ENCODE measurements at regions not wholly inside any gene's neighbourhood (a gene's known extent, or its start where the extent isn't known, plus 50 kb on each side); places are given as distances from the start of the nearest gene placed in this dataset.

GRCh38 chr15:96011136-96011535, 319.4 kb upstream of the NR2F2 start:
- no peak for DNase-seq
- intact Hi-C loops (cut with DNase I; ENCODE audit: low total_unique reads): no loop called here
- H3K27ac ChIP-seq: no peak overlapping the region
- no peak overlapping the region for H3K4me3 ChIP-seq
- H3K36me3 ChIP-seq: no peaks in the 10 kb centered on the region
- TF ChIP-seq, protein P1, sequence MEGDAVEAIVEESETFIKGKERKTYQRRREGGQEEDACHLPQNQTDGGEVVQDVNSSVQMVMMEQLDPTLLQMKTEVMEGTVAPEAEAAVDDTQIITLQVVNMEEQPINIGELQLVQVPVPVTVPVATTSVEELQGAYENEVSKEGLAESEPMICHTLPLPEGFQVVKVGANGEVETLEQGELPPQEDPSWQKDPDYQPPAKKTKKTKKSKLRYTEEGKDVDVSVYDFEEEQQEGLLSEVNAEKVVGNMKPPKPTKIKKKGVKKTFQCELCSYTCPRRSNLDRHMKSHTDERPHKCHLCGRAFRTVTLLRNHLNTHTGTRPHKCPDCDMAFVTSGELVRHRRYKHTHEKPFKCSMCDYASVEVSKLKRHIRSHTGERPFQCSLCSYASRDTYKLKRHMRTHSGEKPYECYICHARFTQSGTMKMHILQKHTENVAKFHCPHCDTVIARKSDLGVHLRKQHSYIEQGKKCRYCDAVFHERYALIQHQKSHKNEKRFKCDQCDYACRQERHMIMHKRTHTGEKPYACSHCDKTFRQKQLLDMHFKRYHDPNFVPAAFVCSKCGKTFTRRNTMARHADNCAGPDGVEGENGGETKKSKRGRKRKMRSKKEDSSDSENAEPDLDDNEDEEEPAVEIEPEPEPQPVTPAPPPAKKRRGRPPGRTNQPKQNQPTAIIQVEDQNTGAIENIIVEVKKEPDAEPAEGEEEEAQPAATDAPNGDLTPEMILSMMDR (IDR thresholded peaks at IDR 0.05): no peak
- TF ChIP-seq POLR2A (IDR thresholded peaks at IDR 0.05): no peak
- H3K9me3 ChIP-seq: no peaks in the 10 kb centered on the region
- H3K27me3 ChIP-seq: no peaks in the 10 kb centered on the region
- H3K4me1 ChIP-seq: no peaks in the 10 kb centered on the region

DNA sequence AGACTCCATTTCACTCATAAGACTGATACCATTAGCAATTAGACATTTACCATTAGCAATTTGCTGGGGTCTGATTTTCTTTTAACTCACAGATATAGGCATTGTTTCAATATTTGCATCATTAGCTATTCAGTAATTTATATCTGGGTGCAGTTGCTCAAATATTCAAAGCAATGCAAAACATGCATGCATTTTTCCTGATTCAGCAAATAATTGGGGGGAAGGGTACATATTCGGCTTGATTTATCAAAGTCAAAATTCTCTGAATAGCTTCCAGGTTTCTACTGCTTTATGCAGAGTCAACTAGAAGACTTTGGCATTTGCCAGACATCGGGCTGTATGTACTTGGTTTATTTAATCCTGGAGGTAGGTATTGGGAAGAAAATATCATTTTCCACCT, 315.6 kb upstream of the NR2F2 start:
- intact Hi-C loops (cut with DNase I; ENCODE audit: low total_unique reads): no loop called here

GRCh38 chr15:96019114-96019513, 311.4 kb upstream of the NR2F2 start:
- TF ChIP-seq POLR2A (IDR thresholded peaks at IDR 0.05): no peak
- TF ChIP-seq, protein P1 (IDR thresholded peaks at IDR 0.05): no peak
- Histone ChIP-seq H3K27me3 (no peaks in the 10 kb centered on the region), H3K4me3 (no peak overlapping the region), H3K9me3 (no peaks in the 10 kb centered on the region), H3K36me3 (no peaks in the 10 kb centered on the region), H3K27ac (no peak overlapping the region), H3K4me1 (no peaks in the 10 kb centered on the region)
- DNase-seq: no peak
- intact Hi-C loops (cut with DNase I; ENCODE audit: low total_unique reads): no loop called here

More for the DNA sequence above, 315.6 kb upstream of the NR2F2 start:
- no peak for DNase-seq
- Histone ChIP-seq H3K4me1 (no peaks in the 10 kb centered on the region), H3K27ac (no peak overlapping the region), H3K36me3 (no peaks in the 10 kb centered on the region), H3K4me3 (no peak overlapping the region), H3K27me3 (no peaks in the 10 kb centered on the region), H3K9me3 (no peaks in the 10 kb centered on the region)
- TF ChIP-seq, protein P1 (IDR thresholded peaks at IDR 0.05): no peak
- no peak for TF ChIP-seq POLR2A (IDR thresholded peaks at IDR 0.05)

DNA sequence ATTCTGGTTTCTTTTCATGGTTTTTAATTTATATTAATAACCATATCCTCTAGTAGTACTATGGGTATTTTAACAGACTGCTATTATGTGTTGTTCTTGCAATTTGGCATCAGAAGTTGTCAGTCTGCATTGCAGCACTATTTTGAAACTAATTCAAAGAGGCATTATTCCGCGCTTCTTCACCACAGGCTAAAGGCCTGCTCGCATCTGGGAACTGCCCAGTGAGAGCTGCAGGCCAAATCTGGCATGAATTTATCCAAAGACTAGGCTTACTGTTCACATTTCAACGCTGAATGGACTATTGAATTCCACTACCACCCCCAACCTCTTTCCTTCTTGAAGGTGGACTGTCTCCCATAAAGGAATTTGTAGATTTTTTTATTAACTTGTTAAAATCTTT, 310.4 kb upstream of the NR2F2 start:
- DNase-seq: no peak
- H3K27ac ChIP-seq: no peak overlapping the region
- no peaks in the 10 kb centered on the region for H3K36me3 ChIP-seq
- no peak for TF ChIP-seq POLR2A (IDR thresholded peaks at IDR 0.05)
- H3K4me1 ChIP-seq: no peaks in the 10 kb centered on the region
- intact Hi-C loops (cut with DNase I; ENCODE audit: low total_unique reads): no loop called here
- H3K27me3 ChIP-seq: no peaks in the 10 kb centered on the region
- no peaks in the 10 kb centered on the region for H3K9me3 ChIP-seq
- no peak overlapping the region for H3K4me3 ChIP-seq

GRCh38 chr15:96020797-96021196, 309.7 kb upstream of the NR2F2 start:
- Histone ChIP-seq H3K27me3 (no peaks in the 10 kb centered on the region), H3K27ac (no peak overlapping the region), H3K9me3 (no peaks in the 10 kb centered on the region), H3K4me1 (no peaks in the 10 kb centered on the region), H3K4me3 (no peak overlapping the region), H3K36me3 (no peaks in the 10 kb centered on the region)
- intact Hi-C loops (cut with DNase I; ENCODE audit: low total_unique reads): no loop called here
- TF ChIP-seq POLR2A (IDR thresholded peaks at IDR 0.05): no peak
- TF ChIP-seq, protein P1 (IDR thresholded peaks at IDR 0.05): no peak
- DNase-seq: no peak

DNA sequence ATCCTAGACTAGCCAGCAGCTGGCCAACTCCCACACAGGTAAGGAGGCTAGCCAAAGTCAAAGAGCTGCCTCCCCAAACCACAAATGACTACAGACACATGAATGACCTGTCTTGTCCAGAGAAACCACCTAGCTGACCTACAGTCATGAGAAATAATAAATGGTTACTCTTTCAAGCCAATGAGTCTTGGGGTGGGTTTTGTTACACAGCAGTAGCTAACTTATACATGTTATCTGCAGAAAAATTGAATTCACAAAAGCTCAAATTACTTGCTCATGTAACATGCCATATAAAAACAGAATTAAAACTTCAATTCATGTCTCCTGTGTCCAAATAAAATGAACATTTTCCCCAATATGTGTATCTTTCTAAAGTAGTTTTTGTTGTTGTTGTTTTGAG, 307.4 kb upstream of the NR2F2 start:
- Histone ChIP-seq H3K27ac (no peak overlapping the region), H3K4me3 (no peak overlapping the region), H3K36me3 (no peaks in the 10 kb centered on the region), H3K9me3 (no peaks in the 10 kb centered on the region), H3K4me1 (no peaks in the 10 kb centered on the region), H3K27me3 (no peaks in the 10 kb centered on the region)
- intact Hi-C loops (cut with DNase I; ENCODE audit: low total_unique reads): no loop called here
- DNase-seq: no peak
- TF ChIP-seq POLR2A (IDR thresholded peaks at IDR 0.05): no peak

All from uterus (tissue), 3 donors.